ENCODE measurements at regions not wholly inside any gene's neighbourhood (a gene's known extent, or its start where the extent isn't known, plus 50 kb on each side); places are given as distances from the start of the nearest gene placed in this dataset.

GRCh38 chr15:77798847-77799246, 166.1 kb upstream of the LINGO1 start:
- TF ChIP-seq, protein P1, sequence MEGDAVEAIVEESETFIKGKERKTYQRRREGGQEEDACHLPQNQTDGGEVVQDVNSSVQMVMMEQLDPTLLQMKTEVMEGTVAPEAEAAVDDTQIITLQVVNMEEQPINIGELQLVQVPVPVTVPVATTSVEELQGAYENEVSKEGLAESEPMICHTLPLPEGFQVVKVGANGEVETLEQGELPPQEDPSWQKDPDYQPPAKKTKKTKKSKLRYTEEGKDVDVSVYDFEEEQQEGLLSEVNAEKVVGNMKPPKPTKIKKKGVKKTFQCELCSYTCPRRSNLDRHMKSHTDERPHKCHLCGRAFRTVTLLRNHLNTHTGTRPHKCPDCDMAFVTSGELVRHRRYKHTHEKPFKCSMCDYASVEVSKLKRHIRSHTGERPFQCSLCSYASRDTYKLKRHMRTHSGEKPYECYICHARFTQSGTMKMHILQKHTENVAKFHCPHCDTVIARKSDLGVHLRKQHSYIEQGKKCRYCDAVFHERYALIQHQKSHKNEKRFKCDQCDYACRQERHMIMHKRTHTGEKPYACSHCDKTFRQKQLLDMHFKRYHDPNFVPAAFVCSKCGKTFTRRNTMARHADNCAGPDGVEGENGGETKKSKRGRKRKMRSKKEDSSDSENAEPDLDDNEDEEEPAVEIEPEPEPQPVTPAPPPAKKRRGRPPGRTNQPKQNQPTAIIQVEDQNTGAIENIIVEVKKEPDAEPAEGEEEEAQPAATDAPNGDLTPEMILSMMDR (IDR thresholded peaks at IDR 0.05; ENCODE audit: low read depth, low read length) = no peak
- TF ChIP-seq POLR2A (IDR thresholded peaks at IDR 0.05; ENCODE audit: extremely low read depth, insufficient read length) (no peak), MYC (IDR thresholded peaks at IDR 0.05; ENCODE audit: low read depth, low read length) (no peak)

Data from NB4 (cell line).